HT1080 (cell line): ENCODE measurements at regions not wholly inside any gene's neighbourhood (a gene's known extent, or its start where the extent isn't known, plus 50 kb on each side); places are given as distances from the start of the nearest gene placed in this dataset.

Source experiments
- DNase-seq: peaks from one replicate; pipeline ENCODE4 v3.0.0-alpha.2; 2015; ENCODE audit warnings: low read depth

GRCh38 chr11:25863986-25864385, 467.9 kb upstream of the ANO3 start:
- DNase-seq = no peak

GRCh38 chr11:25876456-25876965, 455.4 kb upstream of the ANO3 start:
- no peak for DNase-seq

DNA sequence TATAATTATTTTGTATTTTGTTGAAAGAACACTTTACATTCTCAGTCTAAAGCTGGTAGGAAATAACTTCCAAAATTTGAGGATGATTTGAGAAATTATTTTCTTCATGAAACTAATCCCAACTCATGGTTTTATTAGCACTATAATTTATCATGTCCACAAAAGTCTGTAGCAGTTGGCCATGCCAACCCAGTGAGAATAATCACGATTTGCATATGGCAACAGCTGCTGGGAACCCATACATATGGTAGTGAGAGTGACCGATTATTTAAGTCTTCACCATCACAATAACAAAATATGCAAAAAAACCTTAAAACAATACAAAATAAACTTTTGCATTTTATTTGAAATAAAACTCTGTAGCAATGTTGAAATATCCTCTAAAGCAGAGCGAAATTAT, 445.9 kb upstream of the ANO3 start:
- DNase-seq = no peak

DNA sequence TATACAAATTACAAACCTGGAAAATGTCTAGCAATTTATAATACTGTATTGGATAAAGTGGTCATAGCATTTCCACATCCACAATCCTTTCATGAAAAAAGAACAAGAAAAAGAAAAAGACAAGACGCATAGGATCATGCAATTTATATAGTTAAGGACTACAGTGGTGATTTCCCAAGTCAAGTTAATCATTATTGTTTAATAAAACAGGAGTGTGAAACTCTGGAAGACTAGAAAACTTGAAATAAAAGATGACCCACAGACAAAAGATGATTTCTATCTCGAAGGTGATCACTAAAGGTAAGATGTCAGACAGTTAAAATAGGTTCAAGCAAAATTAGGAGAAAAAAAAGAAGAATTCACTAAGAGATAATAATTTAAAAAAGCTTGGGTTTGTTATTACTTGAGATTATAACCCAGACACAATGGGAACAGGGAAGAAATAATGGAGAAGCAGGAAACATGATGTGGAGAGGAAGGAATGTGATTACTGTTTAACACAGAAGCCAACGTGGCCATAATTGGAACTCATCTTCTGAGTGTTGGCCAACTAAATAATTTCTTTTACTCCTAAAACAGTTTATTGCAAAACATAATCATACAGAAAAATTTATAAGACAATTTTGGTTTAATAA, 441.2 kb upstream of the ANO3 start:
- DNase-seq = no peak

GRCh38 chr11:25891960-25892359, 440.0 kb upstream of the ANO3 start:
- DNase-seq = no peak

- no peak for DNase-seq
Measured at GRCh38 chr11:25899617-25900160, 432.2 kb upstream of the ANO3 start.

DNA sequence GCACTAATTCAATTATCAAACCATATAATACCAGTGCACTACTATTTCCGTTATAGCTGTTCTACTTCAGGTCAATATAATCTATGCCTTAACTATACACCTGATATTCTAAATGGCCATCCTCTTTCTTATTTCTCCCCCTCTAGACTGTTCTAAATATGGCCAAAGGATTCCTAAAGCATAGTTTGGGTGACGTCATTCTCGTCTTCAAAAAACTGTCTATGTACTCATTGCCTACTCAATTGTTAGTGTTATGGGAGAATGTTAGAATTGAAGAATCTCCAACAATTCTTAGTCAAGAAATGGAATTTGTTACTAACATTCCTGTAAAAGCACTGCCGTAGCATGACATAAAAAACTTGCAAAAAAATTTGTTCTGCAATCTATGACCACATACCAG, 431.1 kb upstream of the ANO3 start:
- DNase-seq = no peak

GRCh38 chr11:25901415-25901814, 430.5 kb upstream of the ANO3 start:
- DNase-seq = no peak

- no peak for DNase-seq
Measured at GRCh38 chr11:25902476-25902875, 429.5 kb upstream of the ANO3 start.

GRCh38 chr11:25908726-25909125, 423.2 kb upstream of the ANO3 start:
- DNase-seq = no peak

DNA sequence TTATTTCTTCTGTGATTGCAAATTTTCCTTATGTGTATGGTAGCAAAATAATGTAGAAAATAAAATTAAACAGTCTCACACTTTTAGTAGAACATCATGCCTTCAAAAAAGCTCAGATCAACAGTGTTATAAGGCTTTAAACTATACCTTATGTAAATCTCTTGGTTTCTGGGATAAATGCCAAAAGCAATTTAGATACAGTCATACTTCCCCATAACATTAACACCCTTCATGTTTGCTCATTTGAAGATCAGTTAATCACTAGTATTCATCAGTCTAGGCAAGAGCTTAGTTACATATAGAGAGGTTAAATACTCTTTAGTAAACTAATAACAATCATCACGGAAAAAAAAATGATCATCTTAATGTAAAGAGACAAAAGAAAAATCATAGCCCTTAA, 421.8 kb upstream of the ANO3 start:
- DNase-seq = no peak

DNA sequence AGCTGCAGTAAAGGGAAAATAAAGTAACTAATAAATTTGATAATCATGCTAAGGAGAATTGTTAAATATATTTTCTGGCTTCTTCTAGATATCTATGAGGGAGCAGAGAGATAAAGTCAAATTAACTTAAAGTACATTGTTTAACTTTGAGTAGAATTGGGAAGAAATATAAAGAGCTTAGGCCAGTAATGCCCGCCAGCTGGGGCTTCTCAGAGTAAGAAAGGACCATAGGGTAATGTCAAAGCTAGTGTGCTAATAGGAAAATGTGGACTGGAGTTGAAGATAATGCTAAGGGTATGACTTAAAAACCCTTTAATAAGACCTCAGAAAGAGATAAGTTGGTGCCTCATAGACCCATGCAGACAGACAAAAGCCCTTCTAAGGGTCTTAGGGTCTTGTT, 411.6 kb upstream of the ANO3 start:
- DNase-seq = no peak

- no peak for DNase-seq
Measured at GRCh38 chr11:25924586-25924985, 407.3 kb upstream of the ANO3 start.

GRCh38 chr11:25925359-25925758, 406.6 kb upstream of the ANO3 start:
- no peak for DNase-seq

DNA sequence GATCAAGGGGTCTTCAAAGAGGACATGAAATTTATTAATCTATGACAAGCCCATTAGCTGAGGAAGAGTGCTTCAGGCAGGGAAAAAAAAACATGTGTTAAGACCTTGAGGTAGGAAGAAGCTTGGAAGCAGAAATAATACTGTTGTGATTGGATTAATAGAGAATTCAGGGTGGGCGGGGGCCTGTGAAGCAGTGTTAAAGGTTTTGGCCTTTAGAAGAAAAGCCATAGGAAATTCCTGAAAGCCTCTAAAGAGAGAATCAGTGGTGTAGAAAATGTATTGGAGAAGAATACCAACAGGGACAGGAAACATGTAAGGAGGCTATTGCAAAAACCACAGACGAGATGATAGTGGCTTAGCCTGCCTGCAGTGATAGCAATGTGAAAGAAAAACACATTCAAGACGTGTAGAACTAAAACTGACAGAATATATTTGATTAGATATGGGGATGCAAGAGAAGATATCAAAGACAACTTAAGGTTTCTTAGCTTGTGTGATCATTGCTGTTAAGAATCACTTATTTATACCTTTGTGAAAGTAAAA, 404.4 kb upstream of the ANO3 start:
- DNase-seq = no peak

- no peak for DNase-seq
Measured at GRCh38 chr11:25928076-25928475, 403.9 kb upstream of the ANO3 start.

DNA sequence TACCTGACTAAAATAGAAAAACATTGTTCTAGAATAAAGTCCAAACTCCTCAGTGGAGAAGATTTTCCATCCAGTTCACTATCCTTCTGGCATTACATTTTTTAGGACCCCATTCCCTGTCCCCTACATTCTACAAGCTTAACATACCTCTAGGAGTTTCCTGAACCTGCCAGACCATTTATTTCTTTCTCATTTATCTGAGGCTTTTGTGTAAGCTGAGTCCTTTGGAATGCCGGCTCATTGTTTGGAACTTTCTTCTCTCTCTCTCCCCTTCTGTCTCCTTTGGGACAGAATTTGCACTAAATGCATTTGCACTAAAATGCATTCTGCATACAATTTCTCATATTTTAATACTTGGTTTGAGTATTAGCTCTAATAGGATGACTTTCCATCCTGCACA, 393.0 kb upstream of the ANO3 start:
- no peak for DNase-seq

GRCh38 chr11:25939691-25940090, 392.2 kb upstream of the ANO3 start:
- DNase-seq = no peak

GRCh38 chr11:25941353-25941752, 390.6 kb upstream of the ANO3 start:
- DNase-seq = no peak

GRCh38 chr11:25943031-25943430, 388.9 kb upstream of the ANO3 start:
- no peak for DNase-seq

DNA sequence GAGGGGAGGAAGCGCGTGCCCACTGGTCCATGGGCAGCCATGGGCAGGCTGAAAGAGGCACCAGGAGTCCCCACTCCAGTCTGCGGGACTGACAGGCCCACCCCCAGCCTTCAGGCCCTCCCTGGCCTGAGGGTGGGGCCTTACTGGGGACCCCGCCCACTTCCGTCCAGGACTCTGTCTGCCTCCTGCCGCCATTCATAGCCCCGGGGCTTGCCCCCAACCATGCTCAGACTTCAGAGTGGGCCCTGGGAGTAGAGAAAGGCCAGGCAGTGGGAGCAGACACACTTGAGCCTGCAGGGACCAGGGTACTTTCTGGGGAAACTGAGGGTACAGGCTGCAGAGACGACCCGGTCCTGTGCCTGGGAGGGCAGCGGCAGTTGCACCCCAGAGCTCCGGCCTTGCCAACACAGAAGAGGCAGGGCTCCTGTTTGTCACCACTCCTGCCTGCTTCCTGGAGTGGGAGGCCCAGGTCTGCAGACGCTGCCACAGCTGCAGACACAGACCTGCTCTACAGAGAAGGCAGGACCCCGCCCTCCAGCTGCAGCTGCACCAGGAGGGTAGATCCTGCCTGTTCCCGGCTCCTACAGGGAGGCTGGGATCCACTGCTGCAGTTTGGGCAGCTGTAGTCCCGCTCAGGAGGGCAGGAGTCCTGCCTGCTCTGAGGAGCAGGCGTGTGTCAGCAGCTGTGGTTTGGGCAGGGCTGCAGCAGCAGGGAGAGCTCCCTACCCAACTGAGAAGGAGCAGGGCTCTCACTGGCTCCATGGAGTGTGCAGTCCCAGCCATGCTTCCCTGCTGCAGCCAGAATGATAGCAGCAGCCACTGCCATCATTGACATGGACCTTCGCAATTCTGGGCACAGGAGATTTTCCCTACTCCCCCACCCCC, 387.9 kb upstream of the ANO3 start:
- DNase-seq = no peak

DNA sequence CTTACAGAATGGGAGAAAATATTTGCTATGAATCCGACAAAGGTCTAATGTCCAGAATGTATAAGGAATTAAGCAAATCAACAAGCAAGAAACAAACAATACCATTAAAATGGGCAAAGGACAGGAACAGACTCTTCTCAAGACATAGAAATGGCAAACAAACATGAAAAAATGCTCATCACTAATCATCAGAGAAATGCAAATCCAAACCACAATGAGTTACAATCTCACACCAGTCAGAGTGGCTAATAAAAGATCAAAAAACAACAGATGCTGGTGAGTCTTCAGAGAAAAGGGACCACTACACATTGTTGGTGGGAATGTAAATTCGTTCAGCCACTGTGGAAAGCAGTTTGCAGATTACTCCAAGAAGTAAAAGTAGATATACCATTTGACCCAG, 382.0 kb upstream of the ANO3 start:
- no peak for DNase-seq
